ENCODE measurements at regions not wholly inside any gene's neighbourhood (a gene's known extent, or its start where the extent isn't known, plus 50 kb on each side); places are given as distances from the start of the nearest gene placed in this dataset.

DNA sequence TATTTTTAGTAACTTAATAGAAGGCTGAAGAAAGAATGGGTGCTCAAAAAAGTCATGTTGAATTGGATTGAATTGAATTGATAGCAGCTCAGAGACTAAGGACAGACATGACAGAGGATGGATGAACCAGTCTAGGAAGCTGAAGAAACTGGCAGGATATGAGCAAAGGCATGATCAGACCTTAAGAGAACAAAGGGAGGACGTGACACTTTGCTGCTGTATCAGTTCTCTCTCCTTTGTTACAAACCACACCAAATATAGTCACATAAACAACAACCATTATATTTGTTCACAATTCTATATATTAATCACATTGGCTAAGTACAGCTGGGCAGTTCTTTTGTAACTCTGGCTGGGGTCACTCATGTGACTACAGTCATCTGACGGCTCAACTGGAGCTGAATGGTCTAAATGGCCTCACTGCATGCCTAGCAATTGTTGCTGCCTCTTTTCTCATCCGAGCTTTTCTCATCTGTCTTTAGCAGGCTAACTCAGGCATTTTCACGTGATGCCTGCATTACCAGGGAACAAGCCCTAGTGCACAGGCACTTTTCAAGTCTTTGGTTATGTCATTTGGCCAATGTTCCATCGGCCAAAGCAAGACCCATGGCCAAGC, 355.0 kb downstream of the ETNK1 start:
- H3K27ac Mint-ChIP-seq, result no peak overlapping the region
- ATAC-seq, result no peak
- H3K27me3 Mint-ChIP-seq, result peaks cover 7% of the 10 kb centered on the region
- H3K4me3 Mint-ChIP-seq, result no peak overlapping the region
- no peaks in the 10 kb centered on the region for H3K36me3 Mint-ChIP-seq
- H3K9me3 Mint-ChIP-seq, result no peaks in the 10 kb centered on the region
- no peaks in the 10 kb centered on the region for H3K4me1 Mint-ChIP-seq

DNA sequence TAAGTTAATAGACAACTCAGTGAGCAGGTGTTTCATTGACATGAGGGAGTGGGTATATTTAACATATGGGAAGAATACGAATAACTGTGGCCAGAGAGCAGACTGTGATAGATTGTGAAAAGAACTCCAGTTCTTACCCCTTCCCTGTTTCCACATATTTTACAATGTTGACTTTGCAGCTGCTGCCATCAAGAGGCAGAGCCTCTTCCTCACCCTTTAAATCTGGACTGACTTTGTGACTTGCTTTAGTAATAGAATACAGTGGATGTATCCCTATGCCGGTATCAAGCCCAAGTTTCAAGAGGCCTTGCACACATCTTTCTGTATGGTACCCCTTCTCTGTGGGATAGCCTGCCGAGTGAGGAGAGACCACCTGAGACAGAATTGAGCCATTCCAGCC, 356.7 kb downstream of the ETNK1 start:
- Mint-ChIP-seq H3K9me3 (no peaks in the 10 kb centered on the region), H3K4me3 (no peak overlapping the region), H3K27me3 (peaks cover 7% of the 10 kb centered on the region), H3K4me1 (no peaks in the 10 kb centered on the region), H3K27ac (no peak overlapping the region), H3K36me3 (no peaks in the 10 kb centered on the region)
- ATAC-seq, result no peak

DNA sequence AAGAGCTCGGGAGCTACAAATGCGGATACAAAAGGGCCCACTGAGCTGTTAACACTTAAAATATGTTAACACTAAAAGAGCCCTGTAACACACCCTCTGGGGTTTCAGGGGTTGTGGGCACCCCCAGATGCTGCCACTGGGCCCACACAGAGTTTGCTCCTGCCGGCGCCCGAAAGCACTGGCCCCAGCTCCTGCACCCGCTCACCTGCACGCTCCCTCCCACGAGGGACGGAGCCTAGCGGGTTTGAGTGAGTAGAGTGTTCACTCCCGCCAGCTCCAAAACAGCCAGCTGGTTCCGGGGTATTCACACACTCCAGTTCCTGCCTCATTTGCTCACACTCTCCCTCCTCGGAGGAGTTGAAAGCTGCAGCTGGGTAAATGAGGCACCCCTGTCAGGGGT, 357.7 kb downstream of the ETNK1 start:
- Mint-ChIP-seq H3K36me3 (no peaks in the 10 kb centered on the region), H3K4me1 (no peaks in the 10 kb centered on the region)

DNA sequence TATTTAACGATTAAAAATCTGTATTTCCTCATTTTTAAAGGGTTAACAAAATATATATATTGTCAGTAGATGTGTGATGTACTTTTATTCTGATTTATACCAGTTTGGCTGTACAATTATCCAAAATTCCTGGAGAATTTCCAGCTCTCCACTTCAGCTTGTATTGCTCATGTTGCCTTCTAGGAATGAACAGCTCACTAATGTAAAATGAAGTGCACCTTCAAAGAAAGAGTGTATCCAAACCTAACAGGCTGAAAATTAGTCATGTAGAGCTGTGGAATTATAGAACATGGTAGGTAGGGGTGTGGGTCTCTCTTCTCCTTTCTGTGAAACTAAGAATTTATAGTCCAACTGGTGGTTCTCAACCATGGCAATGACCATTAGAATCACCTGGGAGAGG, 362.0 kb downstream of the ETNK1 start:
- Mint-ChIP-seq H3K27me3 (no peaks in the 10 kb centered on the region), H3K9me3 (no peaks in the 10 kb centered on the region), H3K36me3 (no peaks in the 10 kb centered on the region), H3K4me1 (no peaks in the 10 kb centered on the region), H3K4me3 (no peak overlapping the region), H3K27ac (no peak overlapping the region)
- ATAC-seq, result no peak

More for the DNA sequence above, 357.7 kb downstream of the ETNK1 start:
- Mint-ChIP-seq H3K27ac (no peak overlapping the region), H3K9me3 (no peaks in the 10 kb centered on the region), H3K27me3 (peaks cover 5% of the 10 kb centered on the region), H3K4me3 (no peak overlapping the region)
- ATAC-seq, result no peak

DNA sequence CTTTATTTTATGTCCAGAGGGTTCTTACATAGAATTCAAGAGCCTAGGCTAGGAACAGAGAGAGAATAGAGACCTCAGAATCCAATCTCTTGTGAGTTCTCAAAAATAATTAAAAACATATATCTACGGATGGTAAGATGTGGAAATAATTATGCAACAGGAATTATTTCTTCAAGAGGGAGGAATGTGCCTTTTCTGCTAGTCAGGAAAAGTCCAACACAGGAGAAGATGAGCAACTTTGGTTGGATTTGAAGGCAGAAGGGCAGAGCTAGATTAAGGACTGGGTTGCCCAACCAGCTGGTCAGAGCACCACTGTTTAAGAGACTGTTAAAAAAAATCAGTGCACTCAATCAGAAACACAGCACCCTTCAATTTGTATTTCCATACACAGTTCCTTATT, 365.5 kb downstream of the ETNK1 start:
- no peak for ATAC-seq
- Mint-ChIP-seq H3K27ac (no peak overlapping the region), H3K36me3 (no peaks in the 10 kb centered on the region), H3K4me3 (no peak overlapping the region), H3K4me1 (no peaks in the 10 kb centered on the region), H3K27me3 (no peaks in the 10 kb centered on the region), H3K9me3 (no peaks in the 10 kb centered on the region)

DNA sequence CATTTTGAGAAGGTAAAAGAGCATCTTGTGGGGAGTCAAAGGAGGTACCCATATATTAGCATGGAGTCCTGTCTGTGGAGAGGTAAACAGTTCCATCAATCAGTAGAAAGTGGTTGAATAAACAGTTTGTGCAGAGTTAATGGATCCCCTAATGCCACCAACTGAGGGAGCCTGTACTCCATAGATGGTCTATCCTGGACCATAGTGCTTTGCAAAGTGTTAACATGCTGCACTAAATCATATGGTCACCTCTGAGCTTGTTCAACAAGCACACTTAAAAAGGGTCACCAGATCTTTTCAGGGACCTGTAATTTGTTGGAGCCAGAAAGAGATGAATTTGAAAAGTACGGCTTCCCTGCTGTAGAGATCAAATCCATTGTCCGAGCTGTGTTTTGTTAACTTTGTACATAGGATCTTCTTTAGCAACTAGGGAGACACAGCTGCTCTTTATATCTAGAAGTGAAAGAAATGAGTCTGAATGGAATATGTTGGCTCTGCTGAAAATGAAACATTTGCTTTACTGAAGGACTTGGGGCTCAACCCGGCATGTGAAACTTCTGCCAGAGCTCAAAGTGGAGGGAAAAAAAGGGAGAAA, 366.4 kb downstream of the ETNK1 start:
- Mint-ChIP-seq H3K27me3 (no peaks in the 10 kb centered on the region), H3K9me3 (no peaks in the 10 kb centered on the region), H3K27ac (no peak overlapping the region), H3K4me3 (no peak overlapping the region), H3K4me1 (no peaks in the 10 kb centered on the region), H3K36me3 (no peaks in the 10 kb centered on the region)
- ATAC-seq, result no peak

DNA sequence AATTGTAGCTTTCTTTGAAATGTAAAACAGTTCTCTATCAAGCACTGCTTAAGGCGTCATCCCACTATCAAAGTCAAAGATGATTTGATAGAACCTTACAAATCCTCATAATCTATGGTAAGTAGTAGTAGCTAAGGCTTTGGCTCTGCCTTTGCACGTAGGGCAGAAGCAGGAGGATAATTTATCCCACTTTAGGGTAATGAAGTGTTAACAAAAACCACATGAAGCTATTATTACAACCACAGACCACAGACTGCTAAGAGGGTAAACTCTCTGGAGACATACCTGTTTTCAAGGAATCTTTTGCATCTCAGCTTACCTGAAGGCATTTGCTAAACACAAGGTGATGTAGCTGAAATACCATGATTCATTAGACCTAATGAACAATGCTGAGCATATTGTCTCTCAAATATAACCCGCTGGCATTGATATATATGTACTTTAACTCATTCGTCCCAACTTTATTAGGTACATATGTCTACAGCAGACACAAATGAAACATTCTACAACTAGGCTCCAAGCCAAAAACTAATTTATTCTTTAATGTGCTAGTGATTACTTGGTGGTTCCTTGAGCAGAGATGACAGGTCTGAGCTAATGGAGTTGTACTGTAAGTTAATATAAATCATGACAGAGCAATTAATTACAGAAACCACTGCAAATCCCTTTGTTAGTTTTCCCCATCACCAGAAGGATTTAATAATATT, 368.8 kb downstream of the ETNK1 start:
- H3K27me3 Mint-ChIP-seq, result no peaks in the 10 kb centered on the region
- no peaks in the 10 kb centered on the region for H3K36me3 Mint-ChIP-seq
- no peak overlapping the region for H3K27ac Mint-ChIP-seq
- no peaks in the 10 kb centered on the region for H3K9me3 Mint-ChIP-seq
- no peaks in the 10 kb centered on the region for H3K4me1 Mint-ChIP-seq
- no peak overlapping the region for H3K4me3 Mint-ChIP-seq
- ATAC-seq, result no peak

DNA sequence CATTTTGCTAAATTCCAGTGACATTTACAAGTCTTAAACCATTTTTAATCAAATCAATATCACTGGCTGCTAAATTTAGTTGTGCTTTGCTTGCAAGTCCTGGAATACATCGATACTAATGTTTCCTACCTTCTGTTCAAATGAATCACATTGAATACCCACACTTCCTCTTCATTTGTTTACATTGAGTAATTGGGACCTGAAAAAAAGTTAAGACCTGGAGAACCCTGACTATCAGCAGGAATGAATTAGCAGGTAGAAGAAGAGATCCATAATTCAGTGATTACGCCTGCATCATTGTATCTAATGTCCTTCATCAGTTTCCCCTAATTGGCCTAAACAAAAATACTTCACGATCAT, 369.3 kb downstream of the ETNK1 start:
- H3K27me3 Mint-ChIP-seq, result no peaks in the 10 kb centered on the region
- ATAC-seq, result no peak
- no peak overlapping the region for H3K27ac Mint-ChIP-seq
- no peaks in the 10 kb centered on the region for H3K9me3 Mint-ChIP-seq
- H3K36me3 Mint-ChIP-seq, result no peaks in the 10 kb centered on the region
- H3K4me3 Mint-ChIP-seq, result no peak overlapping the region
- no peaks in the 10 kb centered on the region for H3K4me1 Mint-ChIP-seq

DNA sequence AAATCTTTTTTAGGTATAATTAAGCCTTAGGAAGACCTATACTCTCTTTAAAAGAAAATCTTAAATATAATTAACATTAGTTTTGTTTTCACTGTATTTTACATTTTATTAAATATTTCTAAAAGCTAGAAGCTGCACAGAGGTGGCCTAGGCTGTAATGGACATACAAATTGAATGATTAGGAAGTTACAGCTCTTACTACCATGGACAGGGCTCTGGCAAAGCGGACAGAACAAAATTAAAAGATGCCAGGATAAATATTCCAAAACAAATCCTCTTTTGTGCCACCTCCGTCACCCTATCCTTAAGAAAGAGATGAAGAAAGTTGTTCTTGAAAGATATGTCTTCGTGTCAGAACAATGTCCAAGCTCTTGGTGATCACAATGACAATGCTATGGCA, 376.5 kb downstream of the ETNK1 start:
- no peaks in the 10 kb centered on the region for H3K27me3 Mint-ChIP-seq
- ATAC-seq, result no peak
- H3K4me1 Mint-ChIP-seq, result no peaks in the 10 kb centered on the region
- H3K36me3 Mint-ChIP-seq, result no peaks in the 10 kb centered on the region
- no peaks in the 10 kb centered on the region for H3K9me3 Mint-ChIP-seq
- H3K4me3 Mint-ChIP-seq, result no peak overlapping the region
- H3K27ac Mint-ChIP-seq, result no peak overlapping the region

DNA sequence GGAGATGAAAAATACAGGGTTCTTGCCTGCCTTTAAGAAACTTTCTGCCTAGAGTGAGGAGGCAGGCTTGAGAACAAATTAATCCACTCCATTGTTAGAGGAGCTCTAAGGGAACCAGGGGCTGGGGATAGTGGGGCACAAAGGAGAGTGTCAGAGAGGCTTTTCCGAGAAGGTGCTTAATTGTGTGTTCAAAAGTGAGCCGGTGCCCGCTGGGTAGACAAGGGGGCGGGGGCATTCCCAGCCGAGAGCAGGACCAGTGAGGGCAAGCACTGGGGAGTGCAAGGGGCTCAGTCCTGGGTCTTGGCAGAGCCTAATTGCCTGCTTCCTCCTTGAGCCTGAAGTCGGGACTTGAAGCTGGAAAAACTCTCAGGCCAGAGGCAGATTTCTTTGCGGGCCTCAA, 377.4 kb downstream of the ETNK1 start:
- Mint-ChIP-seq H3K36me3 (no peaks in the 10 kb centered on the region), H3K9me3 (no peaks in the 10 kb centered on the region), H3K4me1 (no peaks in the 10 kb centered on the region), H3K27me3 (no peaks in the 10 kb centered on the region), H3K27ac (no peak overlapping the region), H3K4me3 (no peak overlapping the region)
- peak; percentile 22 for ATAC-seq

DNA sequence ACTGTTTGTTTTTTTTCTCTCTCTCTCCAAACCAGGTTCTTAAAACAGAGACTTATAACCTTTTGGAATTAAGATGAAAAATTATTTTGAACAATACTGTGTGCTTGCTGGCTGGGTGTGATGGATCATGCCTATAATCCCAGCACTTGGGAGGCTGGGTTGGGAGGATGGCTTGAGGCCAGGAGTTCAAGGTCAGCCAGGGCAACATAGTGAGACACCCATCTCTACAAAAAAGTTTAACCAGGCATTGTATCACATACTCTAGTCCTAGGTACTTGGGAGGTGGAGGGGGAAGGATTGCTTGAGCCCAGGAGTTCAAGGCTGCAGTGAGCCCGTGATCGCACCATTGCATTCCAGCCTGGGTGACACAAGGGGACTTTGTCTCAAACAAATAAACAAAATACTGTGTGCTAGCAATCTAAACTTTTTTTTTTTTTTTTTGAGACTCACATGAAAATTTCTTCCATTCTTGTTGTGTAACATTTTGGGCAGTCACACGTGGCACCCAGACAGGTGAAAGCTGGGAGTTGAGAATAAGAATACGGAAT, 379.6 kb downstream of the ETNK1 start:
- Mint-ChIP-seq H3K4me1 (no peaks in the 10 kb centered on the region), H3K36me3 (no peaks in the 10 kb centered on the region), H3K9me3 (no peaks in the 10 kb centered on the region), H3K27ac (no peak overlapping the region), H3K4me3 (no peak overlapping the region), H3K27me3 (no peaks in the 10 kb centered on the region)
- no peak for ATAC-seq

DNA sequence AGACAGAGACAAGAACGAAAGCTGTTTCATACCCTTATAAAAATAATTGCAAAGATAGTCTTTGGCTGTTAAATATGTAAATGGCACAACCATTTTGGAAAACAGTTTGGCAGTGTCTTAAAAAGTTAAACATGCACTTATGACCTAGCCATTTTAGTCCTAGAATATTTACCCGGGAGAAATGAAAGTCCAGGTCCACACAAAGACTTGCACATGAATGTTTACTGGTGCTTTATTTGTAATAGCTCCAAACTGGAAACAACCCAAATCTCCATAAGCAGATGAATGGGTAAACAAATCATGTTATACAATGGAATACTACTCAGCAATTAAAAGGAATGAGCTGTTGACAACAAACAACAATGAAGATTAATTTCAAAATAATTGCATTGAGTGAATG, 380.4 kb downstream of the ETNK1 start:
- Mint-ChIP-seq H3K4me3 (no peak overlapping the region), H3K9me3 (no peaks in the 10 kb centered on the region), H3K36me3 (no peaks in the 10 kb centered on the region), H3K4me1 (no peaks in the 10 kb centered on the region), H3K27ac (no peak overlapping the region), H3K27me3 (no peaks in the 10 kb centered on the region)
- no peak for ATAC-seq

DNA sequence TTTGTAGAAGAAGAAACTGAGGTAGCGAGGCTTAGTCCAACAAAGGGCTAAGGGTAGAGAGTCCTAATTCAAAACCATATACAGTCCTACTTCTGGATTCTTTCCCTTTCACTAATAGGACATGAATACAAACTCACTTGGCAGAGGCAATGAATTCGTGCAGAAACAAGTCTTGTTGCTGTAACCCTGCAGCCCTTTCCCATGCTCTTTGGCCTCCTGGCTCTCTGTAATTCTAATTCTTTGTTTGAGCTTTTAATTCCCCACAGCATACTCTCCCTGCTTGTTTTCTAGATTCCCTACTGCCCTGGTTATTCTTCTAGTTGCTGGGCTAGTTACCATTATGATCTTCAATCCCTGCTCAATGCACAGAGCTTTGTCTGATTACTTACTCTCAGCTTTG, 381.4 kb downstream of the ETNK1 start:
- ATAC-seq, result no peak
- Mint-ChIP-seq H3K4me1 (no peaks in the 10 kb centered on the region), H3K9me3 (no peaks in the 10 kb centered on the region), H3K36me3 (no peaks in the 10 kb centered on the region), H3K27ac (no peak overlapping the region), H3K4me3 (no peak overlapping the region), H3K27me3 (no peaks in the 10 kb centered on the region)

DNA sequence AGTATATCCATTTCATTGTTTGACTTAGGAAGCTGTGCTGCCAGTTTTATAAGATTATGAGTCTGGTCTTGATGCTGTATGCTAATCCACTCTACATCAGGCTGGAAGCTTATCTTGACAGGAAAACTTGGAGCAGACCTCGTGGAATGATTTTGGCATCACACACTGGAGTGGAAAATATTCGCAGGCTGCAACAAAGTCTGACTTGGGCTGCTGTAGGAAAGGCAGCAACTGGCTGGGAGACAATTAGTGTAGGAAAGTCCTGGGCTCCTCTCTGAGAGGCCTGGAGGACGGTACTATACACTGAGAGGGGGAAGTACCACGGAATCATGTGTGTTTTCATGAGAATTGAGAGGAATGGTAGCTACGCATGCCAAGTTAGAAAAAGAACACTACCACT, 383.7 kb downstream of the ETNK1 start:
- Mint-ChIP-seq H3K36me3 (no peaks in the 10 kb centered on the region), H3K9me3 (peaks cover 6% of the 10 kb centered on the region), H3K4me3 (no peak overlapping the region), H3K4me1 (no peaks in the 10 kb centered on the region), H3K27me3 (no peaks in the 10 kb centered on the region), H3K27ac (no peak overlapping the region)
- ATAC-seq, result no peak

DNA sequence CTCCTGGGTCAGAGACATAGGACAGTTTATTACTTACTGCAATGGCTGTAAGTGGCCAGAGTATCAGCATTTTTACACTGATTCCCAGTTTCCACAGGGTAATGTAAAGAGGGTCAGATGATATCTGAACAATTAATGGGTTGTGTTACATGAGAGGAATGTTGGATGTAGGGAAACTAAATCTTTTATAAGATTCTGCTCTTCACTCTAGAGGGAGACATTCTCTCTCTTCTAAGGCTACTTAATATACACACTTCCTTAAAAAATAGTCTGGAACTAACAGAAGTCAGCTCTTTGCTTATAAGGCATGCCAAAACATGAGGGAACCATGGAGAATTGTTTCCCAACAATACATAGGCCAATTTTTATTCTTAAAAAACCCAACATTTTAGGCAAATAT, 389.8 kb downstream of the ETNK1 start:
- no peak for ATAC-seq
- H3K4me1 Mint-ChIP-seq, result no peaks in the 10 kb centered on the region

DNA sequence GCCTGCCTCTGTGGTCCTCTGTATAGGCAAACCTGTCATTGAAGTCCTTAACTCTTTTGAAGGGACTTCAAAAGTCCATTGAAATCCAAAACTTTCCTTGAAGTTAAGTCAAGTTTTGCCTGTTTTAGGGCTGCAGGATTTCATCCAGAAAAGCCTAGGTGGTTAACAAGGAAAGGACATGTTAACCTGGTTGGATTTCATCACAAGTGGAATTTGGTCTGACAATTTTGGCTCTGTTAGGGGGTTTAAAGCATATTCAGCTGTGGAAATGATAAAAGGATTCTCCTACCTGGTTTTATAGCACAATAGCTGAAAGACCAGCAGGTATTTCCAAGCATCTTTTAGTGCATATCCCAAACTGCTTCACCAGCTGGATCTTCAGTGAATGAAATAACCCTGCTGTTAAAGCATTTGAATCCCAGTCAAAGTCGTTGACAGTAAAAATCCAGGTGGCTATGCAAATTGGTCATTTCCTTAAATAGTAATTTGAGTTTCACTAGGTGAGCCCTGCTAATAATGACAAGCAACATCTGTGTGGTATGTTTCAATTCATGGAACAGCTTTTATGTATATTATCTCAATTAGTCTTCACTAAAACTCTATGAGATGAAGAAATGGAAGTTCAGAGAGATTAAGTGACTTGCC, 400.5 kb downstream of the ETNK1 start:
- Mint-ChIP-seq H3K4me1 (no peaks in the 10 kb centered on the region), H3K27me3 (no peaks in the 10 kb centered on the region), H3K36me3 (no peaks in the 10 kb centered on the region), H3K9me3 (peaks cover 3% of the 10 kb centered on the region), H3K27ac (no peak overlapping the region), H3K4me3 (no peak overlapping the region)
- ATAC-seq, result no peak

More for the DNA sequence above, 389.8 kb downstream of the ETNK1 start:
- Mint-ChIP-seq H3K9me3 (peaks cover 6% of the 10 kb centered on the region), H3K4me3 (no peak overlapping the region), H3K27ac (no peak overlapping the region), H3K27me3 (no peaks in the 10 kb centered on the region), H3K36me3 (no peaks in the 10 kb centered on the region)

Data from stimulated activated memory B cell treated with anti-CD40 and anti-IgM and Interleukin-4, amounts not matched to agents 10 μg/mL and 1 μg/mL and 100 μg/mL, for 72 hours (primary cell).